DMS79 (cell line): ENCODE measurements at regions not wholly inside any gene's neighbourhood (a gene's known extent, or its start where the extent isn't known, plus 50 kb on each side); places are given as distances from the start of the nearest gene placed in this dataset.
"Not testable (repeated sequence)": the region's sequence is repeated elsewhere in the genome, so short reads cannot be mapped to it uniquely, and the experiment has no call there.

Experiments
- DNase-seq: peaks from one replicate; lab custom pipeline; 2025; lab: John Stamatoyannopoulos, UW

GRCh38 chr10:78210976-78211375 lies 177.3 kb downstream of the RPS24 start:
- DNase-seq = no peak

- no peak for DNase-seq
Observed at GRCh38 chr10:78211561-78212051, 177.9 kb downstream of the RPS24 start.

DNA sequence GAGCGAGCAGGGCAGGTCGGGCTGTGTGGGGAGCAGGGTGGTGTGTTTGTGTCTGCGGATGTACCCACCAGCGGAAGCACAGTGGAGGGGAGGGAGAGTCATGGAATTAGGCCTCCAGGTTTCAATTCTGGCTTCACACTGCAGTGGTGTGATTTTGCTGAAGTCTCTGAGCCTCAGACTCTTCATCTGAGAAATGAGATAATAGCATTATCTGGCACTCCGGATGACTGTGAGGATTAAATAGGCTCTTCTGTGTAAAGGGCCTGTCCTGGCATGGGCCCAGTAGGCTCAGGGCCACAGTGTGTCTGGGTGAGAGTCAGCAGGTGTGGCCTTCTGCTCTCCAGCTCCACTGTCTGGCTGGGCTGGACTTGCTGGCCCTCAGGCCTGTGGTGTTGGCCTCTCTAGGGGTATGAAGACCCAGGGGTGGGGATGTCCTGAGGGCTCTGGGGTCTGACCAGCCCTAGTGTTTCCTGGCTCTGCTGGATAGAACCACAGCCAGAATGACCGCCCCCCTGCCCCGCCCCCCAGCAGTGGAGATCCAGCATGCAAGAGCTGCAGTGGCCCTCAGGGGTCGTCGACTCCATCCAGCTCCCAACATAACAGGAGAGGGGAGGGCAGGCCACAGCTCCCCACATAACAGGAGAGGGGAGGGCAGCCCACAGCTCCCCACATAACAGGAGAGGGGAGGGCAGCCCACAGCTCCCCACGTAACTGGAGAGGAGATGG lies 178.6 kb downstream of the RPS24 start:
- DNase-seq = no peak

DNA sequence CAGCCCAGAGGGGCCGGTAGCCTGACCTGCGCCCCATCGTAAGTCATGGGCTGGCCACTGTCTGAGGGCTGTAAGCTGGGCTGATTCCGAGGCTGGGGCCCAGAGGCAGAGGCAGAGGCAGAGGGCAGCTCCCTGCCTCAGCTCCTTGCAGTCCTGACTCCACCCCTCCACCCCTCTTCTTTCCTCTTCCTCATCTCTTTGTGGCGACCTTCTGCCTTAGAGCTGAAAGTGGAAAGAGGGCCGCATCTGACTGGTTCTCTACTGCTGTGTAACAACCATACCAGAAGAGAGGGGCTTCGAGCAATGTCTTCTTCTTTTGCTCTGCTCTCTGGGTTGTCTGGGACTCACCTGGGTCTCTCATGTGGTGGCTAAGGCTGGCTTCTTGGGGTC lies 179.1 kb downstream of the RPS24 start:
- DNase-seq = no peak

DNA sequence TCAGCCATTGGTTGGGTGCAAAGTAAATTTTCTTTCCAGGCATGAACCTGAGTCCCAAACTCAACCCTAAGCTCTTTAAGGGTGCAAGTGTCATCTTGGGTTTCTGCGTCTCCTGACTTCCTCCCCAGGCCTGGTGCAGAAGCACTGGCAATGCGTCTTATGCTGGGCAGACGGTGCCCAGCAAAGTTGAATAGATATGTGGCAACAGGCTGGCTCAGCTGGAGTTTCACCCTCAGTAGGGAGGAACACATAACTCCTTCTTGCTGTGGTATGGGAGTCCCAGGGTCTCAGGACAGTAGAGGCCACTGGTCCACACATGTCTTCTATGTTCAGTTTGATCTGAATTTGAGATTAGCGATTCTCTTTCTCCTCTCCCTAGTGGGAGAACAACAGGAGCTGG lies 181.3 kb downstream of the RPS24 start:
- no peak for DNase-seq

DNA sequence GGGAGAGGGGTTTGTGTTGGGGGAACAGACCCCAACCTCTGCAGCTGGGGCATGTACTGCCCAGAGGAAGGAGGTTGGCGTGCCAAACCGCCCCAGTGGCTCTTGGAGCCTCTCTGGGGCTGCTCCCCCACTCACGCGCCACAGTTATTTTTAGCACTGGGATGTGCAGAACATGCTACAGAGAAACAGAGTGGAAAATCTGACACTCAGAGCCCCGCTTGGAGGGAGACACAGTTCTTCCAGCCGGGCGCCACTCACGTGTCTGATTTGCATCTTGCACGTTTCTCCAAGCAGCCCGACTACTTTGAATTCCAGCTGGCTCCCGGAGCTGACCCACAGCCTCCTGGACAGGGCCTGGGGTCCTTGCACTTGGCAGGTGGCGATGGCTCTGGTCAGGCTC lies 182.0 kb downstream of the RPS24 start:
- no peak for DNase-seq

DNA sequence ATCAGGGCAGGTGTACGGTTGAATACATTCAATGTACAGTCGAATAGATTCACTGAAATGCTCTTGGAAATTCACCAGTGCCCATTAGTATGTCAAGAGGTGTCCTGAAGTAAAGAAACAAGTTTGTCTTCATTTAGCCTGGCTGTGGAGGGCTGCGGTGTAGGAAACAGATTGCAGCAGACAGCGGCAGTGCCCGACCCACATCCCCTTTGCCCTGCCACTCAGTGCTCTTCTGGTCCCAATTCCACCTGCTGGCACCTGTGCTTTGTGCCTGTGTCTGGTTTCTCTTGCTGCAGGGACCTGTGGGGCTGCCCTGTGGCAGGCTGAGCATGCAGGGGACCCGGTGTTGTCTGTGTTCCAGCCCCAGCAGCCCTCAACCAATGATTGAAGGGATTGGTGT lies 183.7 kb downstream of the RPS24 start:
- no peak for DNase-seq

- DNase-seq = no peak
Observed at GRCh38 chr10:78218798-78219490, 185.3 kb downstream of the RPS24 start.

- DNase-seq = not testable (repeated sequence)
Observed at GRCh38 chr10:78219568-78219967, 185.9 kb downstream of the RPS24 start.

DNA sequence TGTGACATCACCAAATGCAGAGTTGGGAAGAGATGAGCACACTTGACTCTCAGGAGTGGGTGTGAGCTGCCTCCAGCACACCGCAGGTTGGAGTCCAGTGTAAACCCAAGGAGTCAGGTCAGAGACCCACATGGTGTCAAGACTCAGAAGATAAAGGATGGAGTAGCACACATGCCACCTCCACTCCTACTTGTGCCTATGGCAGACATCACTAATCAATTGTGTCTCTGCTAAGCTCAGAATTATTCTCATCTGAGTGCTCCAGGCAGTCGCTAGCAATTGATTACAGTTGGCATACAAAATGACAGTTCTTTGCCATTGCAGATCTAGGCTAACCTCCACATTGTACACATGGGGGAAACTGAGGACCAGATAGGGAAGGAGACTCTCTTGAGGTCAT lies 187.1 kb downstream of the RPS24 start:
- no peak for DNase-seq

DNA sequence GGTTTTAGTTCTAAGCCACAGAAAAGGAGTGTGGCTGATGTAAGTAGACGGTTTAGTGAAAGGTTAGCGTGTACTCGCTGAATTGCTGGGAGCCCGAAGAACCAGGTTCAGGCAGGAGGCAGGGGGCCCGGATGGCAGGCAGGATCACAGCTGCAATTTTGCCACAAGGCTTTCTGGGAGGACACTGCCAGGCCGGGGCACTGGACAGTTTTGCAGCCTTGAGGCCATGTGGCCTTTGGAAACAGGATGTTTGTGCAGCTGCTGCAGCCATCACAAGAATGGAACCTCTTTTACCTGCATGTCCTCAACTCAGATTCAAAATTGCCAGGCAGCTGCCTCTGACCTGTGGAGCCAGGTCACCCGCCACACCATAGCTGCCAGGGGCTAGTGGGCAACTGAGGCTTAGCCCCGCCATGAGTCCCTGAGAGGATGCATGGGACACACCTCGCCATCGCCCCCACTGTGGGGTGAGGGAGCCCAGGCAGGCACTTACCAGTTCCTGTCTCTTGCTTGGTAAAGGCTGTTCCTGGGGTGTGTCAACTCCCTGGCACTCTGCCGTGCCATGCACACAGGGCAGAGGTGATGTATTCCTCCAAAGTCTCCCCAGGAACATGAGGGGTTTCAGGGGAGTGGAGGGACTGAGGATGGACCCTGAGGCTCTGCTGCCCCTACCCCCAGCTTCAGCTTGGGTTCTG lies 188.6 kb downstream of the RPS24 start:
- no peak for DNase-seq

GRCh38 chr10:78223088-78223487 lies 189.4 kb downstream of the RPS24 start:
- DNase-seq = no peak

GRCh38 chr10:78224602-78225001 lies 190.9 kb downstream of the RPS24 start:
- no peak for DNase-seq

DNA sequence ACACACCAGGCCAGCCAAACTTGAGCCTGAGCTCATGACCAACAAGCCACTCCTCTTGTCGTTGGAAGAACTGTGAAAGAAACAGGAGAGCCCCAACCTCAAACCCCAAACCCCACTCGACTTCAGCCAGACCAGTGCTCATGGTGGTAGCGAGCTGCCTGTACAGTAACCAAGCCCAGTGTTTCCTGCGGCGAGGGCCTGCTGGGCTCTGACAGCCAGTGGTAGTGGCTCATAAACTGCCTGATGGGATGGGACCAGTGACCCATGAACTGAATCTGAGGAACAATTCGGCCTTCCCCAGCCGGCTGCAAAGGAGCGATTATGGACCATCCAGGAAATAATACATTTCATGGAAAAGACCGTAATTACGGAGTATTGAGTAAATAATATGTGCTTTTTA lies 191.9 kb downstream of the RPS24 start:
- DNase-seq = no peak

DNA sequence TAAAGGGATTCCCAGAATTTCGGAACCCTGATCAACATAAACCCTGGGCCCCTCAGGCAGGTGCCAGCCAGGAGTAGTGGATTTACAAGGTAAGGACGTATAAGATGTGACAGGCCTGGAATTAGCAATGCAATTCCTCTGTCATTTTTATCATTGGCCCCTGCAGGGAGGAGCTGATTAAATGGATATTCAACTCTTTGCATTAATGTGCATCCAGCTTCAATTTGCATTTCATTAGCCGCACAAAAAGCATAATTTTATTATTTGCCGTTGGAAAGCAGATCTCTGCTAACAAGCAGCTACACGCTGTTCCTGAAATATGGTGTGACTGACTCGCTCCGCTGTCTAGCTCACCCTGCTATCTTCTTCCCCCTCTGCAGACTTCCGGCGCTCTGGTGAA lies 195.8 kb downstream of the RPS24 start:
- no peak for DNase-seq

DNA sequence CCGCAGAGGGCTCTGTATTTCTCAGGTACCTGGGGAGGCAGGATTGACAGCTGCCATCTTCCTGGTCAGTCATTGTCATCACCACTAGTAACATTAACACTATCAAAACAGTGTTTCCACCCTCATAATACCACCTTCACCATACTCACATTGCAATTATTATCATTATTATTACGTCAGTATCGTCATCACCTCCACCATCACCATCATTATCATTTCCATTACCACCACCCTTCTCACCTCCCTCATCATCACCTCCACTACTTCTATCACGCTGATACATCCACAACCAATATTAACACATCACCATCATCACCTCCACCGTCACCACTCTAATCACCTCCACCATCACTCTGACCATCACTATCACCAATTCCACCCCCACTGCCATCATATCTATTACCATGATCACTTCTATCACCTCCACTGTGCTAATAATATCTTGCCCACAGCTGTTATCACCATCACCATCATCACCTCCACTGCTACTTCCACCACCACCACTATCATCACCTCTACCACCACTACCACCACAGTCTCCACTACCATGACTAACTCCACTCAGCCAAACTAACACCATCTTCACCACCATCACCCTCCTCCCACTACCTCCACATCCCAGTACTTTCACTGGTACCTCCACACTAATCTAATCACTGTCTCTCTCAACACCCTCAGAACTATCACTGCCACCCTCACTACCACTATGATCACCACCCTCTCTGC lies 196.4 kb downstream of the RPS24 start:
- DNase-seq = no peak

DNA sequence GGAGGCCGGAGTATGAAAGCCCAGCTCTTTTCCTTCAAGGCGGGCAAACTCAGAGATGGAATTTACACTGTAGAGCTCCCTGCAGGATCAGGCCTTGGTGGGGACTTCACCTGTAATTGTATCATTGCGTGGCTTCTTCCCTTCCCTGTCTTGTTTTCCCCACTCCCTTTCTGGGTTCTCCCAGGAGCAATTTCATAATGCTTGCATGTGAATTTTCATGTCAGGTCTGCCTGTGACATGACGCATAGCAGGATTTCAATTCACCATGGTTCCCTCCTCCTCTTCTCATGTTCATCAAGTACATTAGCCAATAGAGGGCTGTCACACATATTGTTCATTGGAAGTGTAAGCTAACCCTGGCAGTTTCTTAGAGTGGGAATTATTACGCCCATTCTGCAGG lies 197.7 kb downstream of the RPS24 start:
- DNase-seq = no peak

- DNase-seq = no peak
Observed at GRCh38 chr10:78231939-78232338, 198.3 kb downstream of the RPS24 start.

GRCh38 chr10:78236416-78237015 lies 202.9 kb downstream of the RPS24 start:
- DNase-seq = no peak

DNA sequence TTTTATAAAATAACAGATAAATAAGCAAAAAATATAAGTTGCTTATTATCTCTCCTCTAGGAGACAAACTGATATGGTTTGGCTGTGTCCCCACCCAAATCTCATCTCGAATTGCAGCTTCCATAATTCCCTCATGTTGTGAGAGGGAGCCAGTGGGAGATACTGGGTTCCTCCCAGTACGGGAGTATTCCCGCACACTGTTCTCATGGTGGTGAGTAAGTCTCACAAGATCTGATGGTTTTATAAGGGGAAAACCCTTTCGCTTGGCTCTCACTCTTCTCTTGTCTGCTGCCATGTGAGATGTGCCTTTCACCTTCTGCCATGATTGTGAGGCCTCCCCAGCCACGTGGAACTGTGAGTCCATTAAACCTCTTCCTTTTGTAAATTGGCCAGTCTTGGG lies 204.3 kb downstream of the RPS24 start:
- not testable (repeated sequence) for DNase-seq

DNA sequence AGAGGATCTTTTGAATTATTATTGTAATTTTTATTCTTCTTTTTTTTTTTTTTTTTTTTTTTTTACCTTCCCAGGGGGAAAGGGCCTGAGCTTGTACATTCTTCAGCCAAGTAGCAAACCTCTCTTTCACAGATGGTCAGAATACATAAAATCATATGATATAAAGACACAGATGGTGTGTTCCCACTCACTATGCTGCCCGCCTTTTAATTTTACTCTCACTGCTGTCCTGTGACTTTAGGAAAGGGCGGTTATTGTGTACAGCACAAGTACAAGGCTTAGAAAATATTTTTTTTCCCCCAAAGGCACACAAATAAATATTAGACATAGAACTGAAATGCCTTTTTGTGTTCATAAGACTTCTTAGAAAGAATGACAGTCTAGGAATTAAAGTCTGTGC lies 213.6 kb downstream of the RPS24 start:
- no peak for DNase-seq

GRCh38 chr10:78247821-78248220 lies 214.2 kb downstream of the RPS24 start:
- no peak for DNase-seq
